Esophagus mucosa (tissue), 1 donor: ENCODE measurements at regions not wholly inside any gene's neighbourhood (a gene's known extent, or its start where the extent isn't known, plus 50 kb on each side); places are given as distances from the start of the nearest gene placed in this dataset.
"Not testable (repeated sequence)": the region's sequence is repeated elsewhere in the genome, so short reads cannot be mapped to it uniquely, and the experiment has no call there.

ENCODE experiments used
- ATAC-seq: fragments of 200-7000 bp; cut with Tn5 transposase; one replicate; pipeline ENCODE4 v1.9.1; 2020
- donor health status: DM: yes; HTN: yes; CAD: no.

DNA sequence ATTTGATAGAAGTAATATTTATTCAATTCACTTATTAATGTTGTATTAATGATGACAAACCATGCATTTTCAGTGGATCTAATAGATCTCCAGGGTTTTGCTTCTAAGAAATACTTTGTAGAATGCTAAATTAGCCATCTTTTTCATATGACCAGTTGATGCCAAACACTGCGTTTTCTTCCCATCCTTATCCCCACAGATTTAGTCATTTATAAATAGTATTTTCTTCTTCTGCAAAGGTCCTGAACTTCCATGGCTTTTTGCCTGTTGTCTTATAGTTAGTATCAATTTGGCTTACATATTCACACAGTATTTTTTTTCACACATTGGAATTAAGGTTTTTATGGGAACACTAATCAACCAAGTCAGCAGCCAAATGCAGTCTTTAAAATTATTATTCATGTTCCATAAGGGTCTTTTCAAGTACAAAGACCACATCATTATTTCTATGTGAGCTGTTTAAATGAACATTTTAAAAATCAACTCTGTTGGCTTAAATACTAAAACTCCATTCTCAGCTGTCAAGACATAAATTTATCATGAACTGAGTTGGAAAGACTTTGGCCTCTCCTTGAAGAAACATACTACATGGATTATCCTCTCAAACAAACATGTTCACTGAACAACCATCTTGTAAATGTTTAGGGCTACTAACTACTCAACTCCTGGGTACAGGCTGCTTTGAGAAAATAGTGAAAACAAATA lies 1278.4 kb upstream of the FLRT2 start:
- ATAC-seq, result no peak

DNA sequence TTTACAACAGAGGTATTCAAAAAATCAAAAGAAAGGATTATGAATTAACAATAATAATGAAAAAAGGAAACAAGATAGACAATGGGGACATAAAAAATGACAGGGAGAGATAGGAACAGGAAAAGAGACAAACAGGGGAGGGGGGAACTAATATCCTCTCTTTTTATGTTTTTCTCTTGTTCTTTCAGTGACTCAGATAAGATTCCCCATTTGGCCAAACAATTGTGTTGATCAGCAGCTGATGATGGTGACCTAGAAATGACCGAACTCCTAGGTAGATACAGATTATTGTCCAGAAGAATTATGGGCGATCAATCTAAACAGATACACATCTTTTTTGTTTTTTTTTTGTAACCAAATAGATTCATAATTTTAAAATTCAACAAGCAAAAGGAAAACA lies 1277.2 kb upstream of the FLRT2 start:
- no peak for ATAC-seq

DNA sequence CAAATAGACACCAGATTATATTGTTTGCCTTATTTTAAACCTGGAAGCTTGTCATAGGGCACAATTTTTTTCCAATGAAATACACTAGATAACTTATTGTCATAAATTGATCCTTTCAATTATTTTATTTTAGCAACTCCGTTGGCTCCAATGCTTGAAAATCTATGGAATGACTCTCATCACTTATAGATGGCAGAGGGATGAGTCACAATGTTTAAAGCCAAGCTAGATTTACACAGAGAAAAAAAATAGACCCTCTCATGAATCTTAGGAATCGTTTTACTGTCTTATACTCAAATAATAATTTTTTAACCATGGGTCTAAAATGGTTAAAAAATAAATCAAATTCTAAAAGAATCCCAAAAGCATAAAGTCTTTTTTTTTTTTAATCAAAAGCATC lies 1276.6 kb upstream of the FLRT2 start:
- ATAC-seq, result no peak

DNA sequence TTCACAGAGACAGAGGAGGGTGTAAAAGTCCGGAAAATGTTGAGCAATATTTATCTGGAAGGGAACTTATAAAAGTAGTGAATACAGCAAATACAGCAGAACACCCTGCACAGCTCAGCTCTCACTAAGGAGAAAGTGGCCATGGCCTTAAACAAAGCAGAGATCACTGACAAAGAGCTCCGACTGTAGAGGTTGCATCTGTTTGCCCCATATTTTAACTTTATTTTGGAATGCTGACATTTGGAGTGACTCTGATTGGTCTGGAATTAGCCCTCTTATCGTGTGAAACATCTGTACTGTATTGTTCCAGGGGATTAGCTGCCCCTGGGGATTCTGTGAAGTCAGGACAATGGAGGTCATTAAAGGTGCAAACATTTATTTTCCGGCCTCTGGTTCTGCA lies 1275.7 kb upstream of the FLRT2 start:
- peak; percentile 25 for ATAC-seq

DNA sequence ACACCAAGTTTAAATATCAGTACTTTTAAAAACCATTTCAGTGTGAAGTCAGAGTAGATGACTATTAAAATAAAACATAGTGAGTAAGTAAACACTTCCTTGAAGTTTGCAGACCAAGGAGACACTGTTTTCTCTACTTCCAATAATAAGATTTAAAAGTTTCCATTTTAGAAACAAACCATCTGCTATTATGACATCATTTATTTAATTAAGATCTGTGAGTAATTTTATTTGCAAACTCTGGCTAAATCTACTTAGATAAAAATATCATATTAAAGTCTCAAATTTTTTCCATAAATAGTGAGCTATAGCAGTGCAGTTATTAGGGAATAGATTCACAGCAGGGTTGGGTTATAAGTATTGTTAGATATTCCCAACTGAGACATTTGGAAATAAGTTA lies 1267.0 kb upstream of the FLRT2 start:
- ATAC-seq, result no peak

DNA sequence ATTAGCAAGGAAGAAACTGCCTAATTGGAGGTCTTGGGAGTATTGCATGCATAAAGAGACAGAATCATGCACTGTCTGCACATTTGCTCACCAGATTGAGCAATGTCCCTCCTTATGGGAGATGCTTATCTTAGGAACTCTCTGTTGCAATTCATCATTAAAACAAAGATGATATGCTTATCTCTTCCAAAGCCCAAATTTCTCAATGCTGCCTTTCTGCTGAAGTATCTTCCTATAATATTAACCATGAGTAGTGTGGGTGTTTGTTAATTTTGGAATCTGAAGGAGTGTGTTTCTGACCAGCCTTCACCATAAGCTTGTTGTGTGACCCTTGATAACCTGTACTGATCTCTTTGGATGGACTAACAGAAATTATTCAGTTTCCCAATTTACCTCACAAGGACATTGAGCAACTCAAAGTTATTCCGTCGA lies 1257.6 kb upstream of the FLRT2 start:
- no peak for ATAC-seq

DNA sequence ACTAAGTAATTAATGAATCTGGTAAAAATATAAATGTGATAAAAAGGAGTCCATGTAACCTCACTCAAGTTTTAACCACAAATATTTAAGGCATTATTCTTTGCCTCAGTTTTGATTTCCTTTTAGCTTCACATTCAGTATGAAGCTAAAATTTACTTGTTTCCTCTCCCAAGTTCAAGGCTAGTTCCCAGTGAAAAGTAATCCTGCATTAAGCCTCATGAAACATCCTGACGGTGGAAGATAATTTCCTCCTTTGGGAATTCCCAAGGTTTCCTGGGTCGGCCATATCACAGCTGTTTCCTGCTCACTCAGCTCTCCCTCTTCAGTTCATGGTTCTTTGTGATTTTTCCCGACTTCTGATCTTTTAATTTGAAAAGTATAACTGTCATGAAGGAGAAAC lies 1256.8 kb upstream of the FLRT2 start:
- no peak for ATAC-seq

DNA sequence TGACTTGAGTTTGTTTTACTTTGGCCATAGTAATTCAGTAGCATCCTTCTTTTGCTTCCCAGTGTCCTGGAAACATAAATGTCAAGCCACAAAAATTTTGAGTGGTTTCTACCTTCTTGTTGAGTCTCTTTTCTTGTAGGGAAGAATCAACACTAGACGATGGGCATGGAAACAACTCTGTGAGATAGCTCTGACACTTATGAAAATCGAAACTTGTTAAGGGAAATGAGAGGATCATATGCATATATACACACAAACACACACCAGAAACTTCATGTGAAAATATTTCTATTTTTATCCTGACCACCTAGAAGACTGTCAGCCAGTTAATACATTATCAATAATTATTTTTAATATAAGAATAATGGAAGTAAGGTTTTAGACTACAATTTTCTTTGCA lies 1247.3 kb upstream of the FLRT2 start:
- no peak for ATAC-seq

DNA sequence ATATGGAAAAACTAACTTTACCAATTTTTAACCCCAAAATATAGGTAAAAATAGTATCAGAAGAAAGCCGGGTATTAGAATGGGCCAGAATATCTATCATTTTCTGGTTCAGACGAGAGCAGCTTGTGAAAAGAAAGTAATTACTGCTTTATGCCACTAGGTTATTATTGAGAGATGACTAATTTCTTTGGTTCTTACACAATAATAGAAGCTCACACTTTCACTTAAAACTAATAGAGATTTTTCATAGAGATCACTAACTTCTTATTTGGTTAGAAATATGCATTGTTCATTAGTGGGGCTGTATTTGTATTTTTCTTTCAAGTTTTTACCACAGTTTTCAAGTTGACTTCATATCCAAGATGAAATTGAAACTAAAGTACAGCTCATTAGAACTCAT lies 1241.2 kb upstream of the FLRT2 start:
- ATAC-seq, result no peak

DNA sequence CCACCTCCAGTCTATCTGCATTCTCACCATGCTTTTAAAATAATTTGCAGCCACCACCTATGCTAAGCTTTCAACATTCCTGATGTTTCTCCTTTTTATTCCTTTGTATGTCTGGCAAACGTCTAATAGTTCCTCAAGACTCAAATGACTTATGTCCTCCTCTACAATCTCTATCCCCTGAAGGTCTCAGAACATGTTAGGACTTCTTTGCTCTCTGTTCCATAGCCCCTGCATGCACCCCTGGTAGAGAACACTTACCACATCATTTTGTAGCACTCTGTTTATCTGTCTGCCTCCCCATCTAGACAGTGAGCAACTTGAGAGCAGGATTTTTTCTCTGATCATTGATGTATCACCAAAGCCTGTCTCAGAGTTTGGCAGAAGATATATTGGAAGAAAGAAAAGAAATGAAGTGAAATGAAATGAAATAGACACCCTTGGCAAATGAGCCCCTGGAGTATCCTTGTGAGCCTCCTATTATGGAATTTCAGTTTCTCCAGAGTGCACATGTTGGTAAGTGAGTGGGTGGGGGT lies 1231.2 kb upstream of the FLRT2 start:
- ATAC-seq, result no peak

DNA sequence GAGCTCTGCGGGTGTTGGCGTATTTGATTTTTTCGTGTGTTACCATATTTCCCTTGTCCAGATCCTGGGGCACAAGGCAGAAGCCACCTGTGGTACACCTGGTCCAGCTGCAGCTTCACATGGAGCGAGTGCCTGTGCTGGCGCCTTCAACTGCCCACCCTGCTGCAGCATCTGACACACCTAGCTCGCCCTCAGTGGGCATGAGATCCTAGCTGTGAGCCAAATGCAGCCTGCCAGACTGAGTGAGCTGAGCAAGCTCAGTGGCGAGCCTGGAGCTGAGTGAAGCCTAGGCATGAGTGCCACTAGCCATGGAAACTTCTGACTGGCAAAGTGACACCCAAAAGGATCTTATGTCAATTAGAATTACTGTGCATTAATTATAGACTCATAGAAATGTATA lies 1226.8 kb upstream of the FLRT2 start:
- no peak for ATAC-seq

DNA sequence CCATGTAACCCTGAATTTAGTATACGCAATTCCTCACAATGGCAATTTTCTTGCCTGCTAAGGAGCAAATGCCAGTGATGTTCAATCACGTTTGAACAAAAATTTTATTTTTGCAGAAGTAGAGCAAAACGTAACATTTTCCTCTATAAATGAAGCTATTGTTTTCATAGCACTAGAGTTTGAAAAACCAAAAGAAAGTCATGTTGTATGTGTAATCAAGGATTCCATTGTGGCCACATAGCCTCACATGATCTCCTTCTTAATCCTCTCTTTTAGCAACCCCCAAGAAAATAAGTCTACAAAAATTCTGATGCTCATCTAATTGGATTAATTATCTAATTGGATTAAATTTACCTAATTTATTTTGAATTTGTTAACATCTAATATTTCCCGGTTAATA lies 1217.4 kb upstream of the FLRT2 start:
- ATAC-seq, result no peak

DNA sequence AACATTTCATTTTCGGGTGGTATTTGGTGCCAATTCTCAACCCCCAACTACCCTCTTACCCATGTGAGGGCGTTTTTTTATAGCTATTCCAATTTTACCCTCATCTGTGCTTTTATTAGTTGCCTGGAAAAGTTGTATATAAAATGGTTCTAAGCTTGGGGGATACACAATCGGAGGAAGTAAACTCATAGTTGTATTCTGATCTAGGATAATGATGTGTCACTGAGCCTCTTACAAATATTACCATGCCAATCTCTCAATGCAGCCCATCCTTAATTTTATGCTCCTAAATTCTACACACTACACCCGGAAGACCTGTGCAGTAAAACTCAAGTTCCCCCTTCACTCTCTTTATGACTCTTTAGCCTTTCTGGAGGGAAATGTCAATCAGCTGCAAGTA lies 1206.5 kb upstream of the FLRT2 start:
- no peak for ATAC-seq

DNA sequence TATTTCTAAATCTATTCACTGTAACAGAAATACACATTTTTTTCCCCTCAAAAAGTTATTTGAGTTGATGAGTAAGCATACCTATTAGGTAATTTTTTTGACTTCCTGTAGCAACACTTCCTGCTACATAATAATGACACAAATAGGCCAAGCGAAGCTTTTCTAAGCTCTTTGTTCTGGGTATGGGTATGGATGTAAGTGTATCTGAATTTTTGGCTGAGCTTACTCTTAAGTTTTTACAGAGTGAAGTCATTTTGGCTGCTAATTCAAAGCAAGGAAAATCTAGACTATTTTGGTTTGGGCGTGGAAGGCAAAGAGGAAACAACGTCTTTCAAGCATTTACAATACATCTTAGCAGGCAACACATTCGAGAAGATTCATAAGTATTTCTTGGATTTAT lies 1206.0 kb upstream of the FLRT2 start:
- peak; percentile 72 for ATAC-seq

DNA sequence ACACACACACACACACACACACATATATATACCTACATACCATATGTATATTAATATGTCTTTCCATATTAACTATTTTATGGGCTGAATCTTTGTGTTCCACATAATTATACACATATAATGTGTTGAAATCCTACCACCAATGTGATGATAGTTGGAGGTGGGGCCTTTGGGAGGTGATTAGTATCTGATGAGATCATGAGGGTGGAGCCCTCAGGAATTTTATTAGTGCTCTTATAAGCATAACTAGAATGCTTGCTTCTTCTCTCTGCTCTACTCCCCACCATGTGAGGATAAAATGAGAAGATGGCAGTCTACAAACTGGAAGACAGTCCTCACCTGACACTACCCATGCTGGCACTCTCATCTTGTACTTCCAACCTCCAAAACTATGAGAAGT lies 1193.5 kb upstream of the FLRT2 start:
- no peak for ATAC-seq

DNA sequence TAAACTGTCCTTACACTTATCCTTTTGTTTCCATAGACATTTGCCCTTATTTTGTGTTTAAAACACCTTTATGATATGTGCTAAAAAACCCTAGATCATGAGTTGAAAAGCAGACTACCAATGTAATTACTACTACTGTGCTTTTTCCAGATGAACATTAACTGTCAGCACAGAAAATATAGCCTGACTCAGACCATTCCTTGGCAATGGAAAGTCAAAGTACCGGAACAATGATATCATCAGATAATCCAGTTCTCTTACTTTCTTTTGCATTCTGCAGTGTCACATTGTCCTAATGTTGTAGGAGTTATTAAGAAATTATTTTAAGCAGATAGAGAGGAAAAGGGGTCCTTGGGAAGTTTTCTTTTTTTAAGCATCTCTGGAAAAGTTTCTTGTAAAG lies 1189.0 kb upstream of the FLRT2 start:
- ATAC-seq, result peak; percentile 52

DNA sequence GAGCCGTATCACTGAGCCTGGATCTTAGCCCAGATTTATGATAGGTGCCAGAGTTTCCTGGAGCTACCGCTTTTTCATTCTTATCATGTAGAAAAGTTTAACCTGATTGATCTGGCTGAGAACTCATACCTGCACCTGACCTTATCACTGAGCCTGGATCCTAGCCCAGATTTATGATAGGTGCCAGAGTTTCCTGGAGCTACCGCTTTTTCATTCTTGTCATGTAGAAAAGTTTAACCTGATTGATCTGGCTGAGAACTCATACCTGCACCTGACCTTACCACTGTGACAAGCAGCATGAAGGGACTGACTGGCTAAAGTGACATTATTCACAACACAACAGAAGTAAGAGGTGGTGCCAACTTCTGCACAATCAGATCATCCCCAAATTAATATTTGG lies 1188.1 kb upstream of the FLRT2 start:
- ATAC-seq, result not testable (repeated sequence)

DNA sequence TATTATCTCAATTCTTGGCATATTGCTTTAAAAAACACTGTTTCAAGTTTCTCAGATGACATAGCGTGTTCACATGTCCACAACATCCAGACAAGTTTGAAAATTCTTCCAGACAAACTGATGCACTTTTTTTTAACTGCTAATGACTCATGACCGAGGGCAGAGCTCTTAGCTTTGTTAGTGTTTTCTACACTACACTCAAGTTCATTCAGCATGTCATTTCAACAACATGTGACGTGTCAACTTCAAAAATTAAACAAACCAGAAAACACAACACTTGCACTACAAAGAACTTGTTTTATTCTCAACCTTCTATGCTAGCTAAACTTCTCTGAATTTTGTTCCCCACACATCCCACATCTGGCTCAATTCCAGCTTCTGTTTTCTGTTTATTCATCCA lies 1186.3 kb upstream of the FLRT2 start:
- no peak for ATAC-seq

DNA sequence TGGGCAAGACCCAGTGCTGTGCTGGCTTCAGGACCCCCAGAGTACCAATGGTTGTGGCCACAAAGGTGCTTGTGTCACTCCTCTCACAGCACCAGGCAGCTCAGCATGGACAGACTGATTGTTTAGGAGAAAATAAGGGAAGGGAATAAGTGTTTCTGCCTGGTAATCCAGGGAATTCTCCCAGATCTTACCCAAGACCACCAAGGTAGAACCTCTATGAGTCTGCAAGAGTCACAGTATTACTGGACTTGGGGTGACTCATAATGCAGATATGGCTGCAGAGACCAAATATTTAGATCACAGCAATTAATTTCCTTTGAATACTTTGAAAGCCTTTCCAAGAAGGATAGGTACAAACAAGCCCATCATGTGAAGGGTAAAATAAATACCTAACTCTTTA lies 1178.3 kb upstream of the FLRT2 start:
- no peak for ATAC-seq

DNA sequence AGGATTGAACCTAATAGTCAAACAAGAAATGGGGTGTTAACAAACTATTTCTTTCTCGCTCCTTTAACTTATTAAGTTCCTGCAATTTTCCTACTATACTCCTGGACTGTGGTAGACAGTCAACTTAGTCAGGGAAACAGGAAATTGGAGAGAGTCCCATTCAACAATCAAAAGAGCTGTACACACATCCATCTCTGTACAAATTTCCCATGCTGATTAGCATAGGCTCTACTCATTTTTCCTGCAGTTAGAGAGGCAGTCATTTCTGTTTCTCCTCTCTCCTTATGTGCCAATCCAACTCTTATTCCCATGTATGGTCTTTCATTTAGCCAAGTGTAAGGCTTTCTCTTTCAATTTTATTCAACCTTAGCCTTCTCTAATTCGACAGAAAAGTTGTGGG lies 1168.5 kb upstream of the FLRT2 start:
- ATAC-seq, result no peak

DNA sequence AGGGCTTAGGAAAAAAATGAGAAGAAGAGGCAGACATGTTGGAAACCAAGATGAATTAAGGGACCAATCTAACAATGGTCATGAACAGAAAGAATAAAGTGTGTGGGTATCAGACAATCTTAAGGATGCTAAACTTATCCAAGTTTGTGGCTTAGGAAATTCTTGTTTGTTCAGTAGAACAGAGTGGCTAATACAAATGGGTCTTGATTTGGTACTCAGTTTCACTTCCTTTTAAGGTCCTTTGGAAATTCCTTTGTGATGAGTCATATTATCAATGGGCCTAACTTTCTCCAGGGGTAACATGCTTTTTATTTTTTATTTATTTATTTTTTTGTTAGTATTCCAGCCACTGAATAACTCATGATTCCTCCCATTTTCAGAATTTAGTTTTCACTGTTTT lies 1154.7 kb upstream of the FLRT2 start:
- no peak for ATAC-seq

DNA sequence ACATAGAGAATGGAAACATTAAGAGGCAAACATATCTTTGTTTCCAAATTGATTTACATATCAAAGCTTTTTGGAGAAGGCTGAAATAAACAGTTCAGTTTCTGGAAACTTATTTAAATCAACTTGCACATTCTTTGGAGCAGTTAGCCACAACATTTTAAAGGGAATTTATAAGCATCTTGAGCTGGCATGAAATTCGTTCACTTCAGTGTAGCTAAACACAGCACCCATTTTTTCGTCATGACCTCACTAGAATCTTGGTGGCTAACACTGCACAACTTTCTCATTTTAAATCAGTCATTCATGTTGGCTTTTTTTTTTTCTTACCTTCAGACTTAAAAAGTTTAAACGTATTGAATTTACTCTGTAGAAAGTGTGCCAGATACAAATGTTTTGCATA lies 1139.9 kb upstream of the FLRT2 start:
- ATAC-seq, result no peak

DNA sequence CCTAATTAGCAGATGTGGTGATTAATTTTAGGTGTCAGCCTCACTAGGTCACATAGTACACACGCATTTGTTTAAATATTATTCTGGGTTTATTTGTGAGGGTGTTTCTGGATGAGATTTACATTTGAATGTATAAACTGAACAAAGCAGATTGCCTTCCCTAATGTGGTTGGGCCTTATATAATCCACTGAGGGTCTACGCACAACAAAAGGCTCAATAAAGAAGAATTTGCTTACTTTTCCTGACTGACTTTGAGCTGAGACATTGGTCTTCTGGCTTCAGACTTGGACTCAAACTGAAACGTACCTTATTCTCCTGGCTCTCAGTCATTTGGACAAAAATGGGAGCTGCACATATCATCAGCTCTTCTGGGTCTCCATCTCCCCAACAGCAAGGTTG lies 1132.3 kb upstream of the FLRT2 start:
- no peak for ATAC-seq

DNA sequence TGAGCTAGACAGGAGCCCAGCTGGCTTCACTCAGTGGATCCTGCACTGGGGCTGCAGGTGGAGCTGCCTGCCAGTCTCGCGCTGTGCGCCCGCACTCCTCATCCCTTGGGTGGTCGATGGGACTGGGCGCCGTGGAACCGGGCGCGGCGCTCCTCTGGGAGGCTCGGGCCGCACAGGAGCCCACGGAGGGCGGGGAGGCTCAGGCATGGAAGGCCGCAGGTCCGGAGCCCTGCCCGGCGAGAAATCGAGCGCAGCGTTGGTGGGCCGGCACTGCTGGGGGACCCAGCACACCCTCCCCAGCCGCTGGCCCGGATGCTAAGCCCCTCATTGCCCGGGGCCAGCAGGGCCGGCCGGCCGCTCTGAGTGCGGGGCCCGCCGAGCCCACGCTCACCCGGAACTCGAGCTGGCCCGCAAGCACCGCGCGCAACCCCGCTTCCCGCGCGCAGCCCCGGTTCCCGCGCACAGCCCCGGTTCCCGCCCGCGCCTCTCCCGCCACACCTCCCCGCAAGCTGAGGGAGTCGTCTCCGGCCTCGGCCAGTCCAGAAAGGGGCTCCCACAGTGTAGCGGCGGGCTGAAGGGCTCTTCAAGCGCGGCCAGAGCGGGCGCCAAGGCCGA lies 1130.5 kb upstream of the FLRT2 start:
- no peak for ATAC-seq

DNA sequence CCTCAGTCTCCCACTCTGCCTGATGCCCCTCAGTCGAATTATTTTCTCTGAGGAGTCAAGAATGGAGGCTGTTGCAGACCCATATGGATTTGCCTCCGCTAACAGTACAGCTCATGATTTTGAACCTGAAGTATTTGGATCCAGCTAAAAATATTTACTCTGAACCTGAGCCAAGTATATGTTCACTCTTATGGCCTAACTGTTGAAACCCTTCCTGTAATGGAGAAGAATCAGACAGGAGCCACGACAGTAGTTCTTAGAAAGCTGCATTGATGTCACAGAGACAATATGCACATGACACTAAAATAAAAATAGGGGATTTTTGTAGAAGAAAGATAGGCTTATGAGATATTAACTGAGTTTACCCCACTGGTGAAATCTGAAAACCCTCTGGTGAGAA lies 1128.3 kb upstream of the FLRT2 start:
- ATAC-seq, result no peak
